ENCODE measurements at regions not wholly inside any gene's neighbourhood (a gene's known extent, or its start where the extent isn't known, plus 50 kb on each side); places are given as distances from the start of the nearest gene placed in this dataset.

DNA sequence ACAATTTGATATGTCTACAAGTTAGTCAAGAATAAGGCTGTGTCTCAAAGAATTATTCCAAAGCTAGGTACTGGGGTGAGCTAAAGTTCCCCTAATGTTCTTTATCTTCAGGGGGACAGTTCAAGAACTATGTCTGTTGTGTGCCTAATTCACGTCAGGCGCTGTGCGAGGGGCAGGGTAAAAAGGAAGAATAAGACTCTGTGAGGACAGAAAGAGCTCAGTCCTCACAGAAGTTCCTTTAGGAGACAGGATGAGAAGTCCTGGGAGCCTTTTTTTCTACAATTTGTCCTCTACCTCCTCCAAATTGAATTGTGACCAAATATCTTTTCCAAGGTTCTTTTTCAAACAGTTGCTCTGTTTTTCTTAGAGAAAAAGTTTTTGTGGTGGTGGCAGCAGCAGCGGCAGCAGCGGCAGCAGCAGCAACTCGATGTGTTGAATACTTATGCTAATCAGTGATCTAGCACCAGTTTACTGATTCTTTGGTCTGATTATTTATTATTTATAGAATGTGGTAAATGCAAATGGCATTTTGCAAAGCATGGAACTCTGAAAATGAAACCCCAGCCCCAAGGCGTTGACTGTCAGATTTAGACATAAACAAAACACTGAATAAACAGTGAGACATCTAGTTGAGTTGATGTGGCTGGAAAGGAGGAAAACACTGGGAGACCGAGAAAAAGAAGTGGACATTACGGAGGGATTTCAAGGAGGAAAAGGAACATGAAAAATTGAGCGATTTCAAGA lies 88.6 kb downstream of the GTPBP8 start:
- H3K4me1 Mint-ChIP-seq, result peaks cover 0 to 2% (median 0%) of the 10 kb centered on the region in 4 donors
- intact Hi-C loops (cut with micrococcal nuclease), result no loop called here
- H3K4me3 Mint-ChIP-seq, result no peak overlapping the region
- DNase-seq, result no peak
- no peaks in the 10 kb centered on the region for H3K4me1 ChIP-seq (ENCODE audit: insufficient read depth, low read length)
- no peaks in the 10 kb centered on the region for H3K27me3 ChIP-seq (ENCODE audit: insufficient read depth, low read length)
- no peak overlapping the region for H3K4me3 ChIP-seq (ENCODE audit: low read length in 2 of 2)
- H3K27ac Mint-ChIP-seq, result peak overlapping the region in 1 of 7 donors; percentile 36
- ChIA-PET POLR2A (ENCODE audit: partially characterized antibody) (no interaction called here), CTCF (ENCODE audit: partially characterized antibody) (no interaction called here)
- H3K36me3 Mint-ChIP-seq, result peaks cover 1 to 11% of the 10 kb centered on the region in 2 donors
- H3K27me3 Mint-ChIP-seq, result no peaks in the 10 kb centered on the region
- H3K9me3 Mint-ChIP-seq, result peaks cover 0 to 2% (median 0%) of the 10 kb centered on the region in 8 donors
- H3K9me3 ChIP-seq (ENCODE audit: control insufficient read depth in 1 of 2, low read length in 2 of 2), result no peaks in the 10 kb centered on the region
- no peaks in the 10 kb centered on the region for H3K36me3 ChIP-seq (ENCODE audit: insufficient read depth, low read length)
- no peak overlapping the region for H3K27ac ChIP-seq (ENCODE audit: low read depth, low read length)

GRCh38 chr3:113084777-113085176 lies 94.0 kb downstream of the GTPBP8 start:
- peaks cover 0 to under 1% (median 0%) of the 10 kb centered on the region in 4 donors for H3K4me1 Mint-ChIP-seq
- CTCF ChIA-PET (ENCODE audit: partially characterized antibody), result no interaction called here
- H3K9me3 Mint-ChIP-seq, result peaks cover 0 to 3% (median 0%) of the 10 kb centered on the region in 8 donors
- Histone ChIP-seq H3K9me3 (ENCODE audit: control insufficient read depth in 1 of 2, low read length in 2 of 2) (no peaks in the 10 kb centered on the region), H3K27me3 (ENCODE audit: insufficient read depth, low read length) (no peaks in the 10 kb centered on the region), H3K36me3 (ENCODE audit: insufficient read depth, low read length) (no peaks in the 10 kb centered on the region), H3K4me3 (ENCODE audit: low read length in 2 of 2) (no peak overlapping the region), H3K27ac (ENCODE audit: low read depth, low read length) (no peak overlapping the region), H3K4me1 (ENCODE audit: insufficient read depth, low read length) (no peaks in the 10 kb centered on the region)
- POLR2A ChIA-PET (ENCODE audit: partially characterized antibody), result no interaction called here
- H3K36me3 Mint-ChIP-seq, result peaks cover 13 to 33% of the 10 kb centered on the region in 2 donors
- H3K27me3 Mint-ChIP-seq, result no peaks in the 10 kb centered on the region
- no peak for DNase-seq
- no peak overlapping the region for H3K27ac Mint-ChIP-seq
- H3K4me3 Mint-ChIP-seq, result no peak overlapping the region
- intact Hi-C loops (cut with micrococcal nuclease), result no loop called here

GRCh38 chr3:113086560-113087461 lies 96.0 kb downstream of the GTPBP8 start:
- Mint-ChIP-seq H3K27ac (no peak overlapping the region), H3K9me3 (peaks cover 0 to 3% (median 0%) of the 10 kb centered on the region in 8 donors), H3K27me3 (no peaks in the 10 kb centered on the region), H3K4me1 (no peaks in the 10 kb centered on the region), H3K36me3 (peaks cover 13 to 42% of the 10 kb centered on the region in 2 donors), H3K4me3 (no peak overlapping the region)
- intact Hi-C loops (cut with micrococcal nuclease), result no loop called here
- ChIA-PET CTCF (ENCODE audit: partially characterized antibody) (no interaction called here), POLR2A (ENCODE audit: partially characterized antibody) (no interaction called here)
- no peaks in the 10 kb centered on the region for H3K4me1 ChIP-seq (ENCODE audit: insufficient read depth, low read length)
- no peaks in the 10 kb centered on the region for H3K36me3 ChIP-seq (ENCODE audit: insufficient read depth, low read length)
- H3K9me3 ChIP-seq (ENCODE audit: control insufficient read depth in 1 of 2, low read length in 2 of 2), result no peaks in the 10 kb centered on the region
- DNase-seq, result no peak
- no peaks in the 10 kb centered on the region for H3K27me3 ChIP-seq (ENCODE audit: insufficient read depth, low read length)
- H3K4me3 ChIP-seq (ENCODE audit: low read length in 2 of 2), result no peak overlapping the region
- no peak overlapping the region for H3K27ac ChIP-seq (ENCODE audit: low read depth, low read length)

DNA sequence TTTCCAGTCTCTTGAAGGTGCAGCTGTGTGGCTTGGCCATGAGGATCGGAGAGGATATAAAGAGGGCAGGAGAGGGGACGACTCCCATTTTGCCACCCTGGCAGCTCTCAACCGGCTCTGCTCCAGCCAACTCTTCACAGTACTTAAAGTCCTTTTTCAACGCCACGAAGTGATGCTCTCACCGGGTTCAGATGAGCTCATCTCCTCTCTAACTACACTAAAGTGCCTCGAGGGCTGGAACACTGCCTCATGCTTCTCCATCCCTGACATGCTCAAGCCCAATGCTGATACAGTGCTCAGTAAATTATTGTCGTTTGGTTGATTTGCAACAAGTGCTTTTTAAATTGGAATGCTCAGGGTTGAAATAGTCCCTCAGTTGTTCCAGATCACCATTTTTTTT lies 97.8 kb downstream of the GTPBP8 start:
- POLR2A ChIA-PET (ENCODE audit: partially characterized antibody), result no interaction called here
- no peaks in the 10 kb centered on the region for H3K9me3 ChIP-seq (ENCODE audit: control insufficient read depth in 1 of 2, low read length in 2 of 2)

DNA sequence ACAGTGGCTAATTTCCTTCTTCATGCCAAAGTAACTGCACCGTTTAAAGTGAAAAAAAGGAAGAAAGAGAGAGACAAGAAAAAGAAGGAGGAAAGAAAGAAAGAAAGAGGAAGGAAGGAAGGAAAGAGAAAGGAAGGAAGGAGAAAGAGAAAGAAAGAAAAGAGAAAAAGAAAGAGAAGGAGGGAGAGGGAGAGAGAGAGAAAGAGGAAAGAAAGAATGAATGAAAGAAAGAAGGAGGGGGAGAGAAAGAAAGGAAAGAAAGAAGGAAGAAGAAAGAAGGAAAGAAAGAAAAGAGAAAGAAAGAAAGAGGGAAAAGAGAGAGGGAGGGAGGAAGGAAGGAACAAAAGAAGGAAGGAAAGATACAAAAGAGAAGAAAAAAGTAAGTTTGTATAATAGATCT lies 100.6 kb downstream of the GTPBP8 start:
- no peaks in the 10 kb centered on the region for H3K4me1 Mint-ChIP-seq
- DNase-seq, result no peak
- H3K9me3 Mint-ChIP-seq, result peaks cover 0 to 3% (median 0%) of the 10 kb centered on the region in 8 donors
- no peaks in the 10 kb centered on the region for H3K9me3 ChIP-seq (ENCODE audit: control insufficient read depth in 1 of 2, low read length in 2 of 2)
- H3K27ac ChIP-seq (ENCODE audit: low read depth, low read length), result no peak overlapping the region
- H3K4me1 ChIP-seq (ENCODE audit: insufficient read depth, low read length), result no peaks in the 10 kb centered on the region
- H3K27me3 ChIP-seq (ENCODE audit: insufficient read depth, low read length), result no peaks in the 10 kb centered on the region
- H3K4me3 ChIP-seq (ENCODE audit: low read length in 2 of 2), result no peak overlapping the region
- no peak overlapping the region for H3K4me3 Mint-ChIP-seq
- H3K36me3 Mint-ChIP-seq, result peaks cover 9 to 28% of the 10 kb centered on the region in 2 donors
- POLR2A ChIA-PET (ENCODE audit: partially characterized antibody), result no interaction called here
- CTCF ChIA-PET (ENCODE audit: partially characterized antibody), result no interaction called here
- intact Hi-C loops (cut with micrococcal nuclease), result no loop called here
- H3K27me3 Mint-ChIP-seq, result no peaks in the 10 kb centered on the region
- no peak overlapping the region for H3K27ac Mint-ChIP-seq
- H3K36me3 ChIP-seq (ENCODE audit: insufficient read depth, low read length), result no peaks in the 10 kb centered on the region

More for the DNA sequence above, 97.8 kb downstream of the GTPBP8 start:
- Histone ChIP-seq H3K4me3 (ENCODE audit: low read length in 2 of 2) (no peak overlapping the region), H3K4me1 (ENCODE audit: insufficient read depth, low read length) (no peaks in the 10 kb centered on the region), H3K27me3 (ENCODE audit: insufficient read depth, low read length) (no peaks in the 10 kb centered on the region), H3K36me3 (ENCODE audit: insufficient read depth, low read length) (no peaks in the 10 kb centered on the region), H3K27ac (ENCODE audit: low read depth, low read length) (no peak overlapping the region)
- intact Hi-C loops (cut with micrococcal nuclease), result no loop called here
- Mint-ChIP-seq H3K27me3 (no peaks in the 10 kb centered on the region), H3K4me3 (no peak overlapping the region), H3K4me1 (no peaks in the 10 kb centered on the region), H3K36me3 (peaks cover 13 to 38% of the 10 kb centered on the region in 2 donors), H3K27ac (no peak overlapping the region), H3K9me3 (peaks cover 0 to 3% (median 0%) of the 10 kb centered on the region in 8 donors)
- CTCF ChIA-PET (ENCODE audit: partially characterized antibody), result no interaction called here
- DNase-seq, result no peak

GRCh38 chr3:113092746-113093145 lies 102.0 kb downstream of the GTPBP8 start:
- Mint-ChIP-seq H3K36me3 (peaks cover 9 to 25% of the 10 kb centered on the region in 2 donors), H3K4me3 (no peak overlapping the region), H3K9me3 (peaks cover 0 to 3% (median 0%) of the 10 kb centered on the region in 8 donors), H3K4me1 (no peaks in the 10 kb centered on the region), H3K27ac (peak overlapping the region in 1 of 7 donors; percentile 21), H3K27me3 (no peaks in the 10 kb centered on the region)
- CTCF ChIA-PET (ENCODE audit: partially characterized antibody), result no interaction called here
- no peak overlapping the region for H3K4me3 ChIP-seq (ENCODE audit: low read length in 2 of 2)
- no peaks in the 10 kb centered on the region for H3K36me3 ChIP-seq (ENCODE audit: insufficient read depth, low read length)
- POLR2A ChIA-PET (ENCODE audit: partially characterized antibody), result no interaction called here
- H3K27ac ChIP-seq (ENCODE audit: low read depth, low read length), result no peak overlapping the region
- H3K27me3 ChIP-seq (ENCODE audit: insufficient read depth, low read length), result no peaks in the 10 kb centered on the region
- intact Hi-C loops (cut with micrococcal nuclease), result no loop called here
- no peak for DNase-seq
- no peaks in the 10 kb centered on the region for H3K4me1 ChIP-seq (ENCODE audit: insufficient read depth, low read length)
- no peaks in the 10 kb centered on the region for H3K9me3 ChIP-seq (ENCODE audit: control insufficient read depth in 1 of 2, low read length in 2 of 2)

GRCh38 chr3:113094337-113095221 lies 103.8 kb downstream of the GTPBP8 start:
- no peak overlapping the region for H3K27ac ChIP-seq (ENCODE audit: low read depth, low read length)
- Mint-ChIP-seq H3K4me1 (no peaks in the 10 kb centered on the region), H3K27me3 (no peaks in the 10 kb centered on the region), H3K9me3 (no peaks in the 10 kb centered on the region), H3K36me3 (peaks cover 0 to 11% of the 10 kb centered on the region in 2 donors), H3K4me3 (no peak overlapping the region), H3K27ac (no peak overlapping the region)
- H3K36me3 ChIP-seq (ENCODE audit: insufficient read depth, low read length), result no peaks in the 10 kb centered on the region
- H3K4me1 ChIP-seq (ENCODE audit: insufficient read depth, low read length), result no peaks in the 10 kb centered on the region
- POLR2A ChIA-PET (ENCODE audit: partially characterized antibody), result no interaction called here
- intact Hi-C loops (cut with micrococcal nuclease), result no loop called here
- CTCF ChIA-PET (ENCODE audit: partially characterized antibody), result no interaction called here
- no peak for DNase-seq
- no peak overlapping the region for H3K4me3 ChIP-seq (ENCODE audit: low read length in 2 of 2)
- no peaks in the 10 kb centered on the region for H3K9me3 ChIP-seq (ENCODE audit: control insufficient read depth in 1 of 2, low read length in 2 of 2)
- no peaks in the 10 kb centered on the region for H3K27me3 ChIP-seq (ENCODE audit: insufficient read depth, low read length)
